Activated B cell treated with CpG ODN at 0.5 μM for 24 hours (primary cell): ENCODE measurements at regions not wholly inside any gene's neighbourhood (a gene's known extent, or its start where the extent isn't known, plus 50 kb on each side); places are given as distances from the start of the nearest gene placed in this dataset.
A peak's percentile ranks its signal among the peaks of the same experiment; 100 is the strongest.
"Not testable (repeated sequence)": the region's sequence is repeated elsewhere in the genome, so short reads cannot be mapped to it uniquely, and the experiment has no call there.

Experiments used
- ATAC-seq: fragments of 200-7000 bp; cut with Tn5 transposase; one replicate; pipeline ENCODE4 v1.10.0; 2021; ENCODE audit warnings: low read depth, mild to moderate bottlenecking, moderate library complexity
- CTCF ChIA-PET: fragments of 350-600 bp; sonication (Branson Sonifier 250); formaldehyde crosslinking; loops from one replicate; lab custom pipeline; 2021; ENCODE audit warnings: antibody characterized with exemption; lab: Charles Lee
- POLR2A ChIA-PET: fragments of 350-600 bp; sonication (Branson Sonifier 250); formaldehyde crosslinking; loops from one replicate; lab custom pipeline; 2021; ENCODE audit warnings: antibody characterized with exemption; lab: Charles Lee
- DNase-seq: peaks from one replicate; pipeline ENCODE4 v3.0.0; 2022
- H3K27ac Mint-ChIP-seq: one replicate; pipeline ENCODE4 v1.8.0; 2020; ENCODE audit warnings: mixed read lengths
- H3K27me3 Mint-ChIP-seq: one replicate; pipeline ENCODE4 v1.8.0; 2021; ENCODE audit warnings: mixed read lengths
- H3K36me3 Mint-ChIP-seq: one replicate; pipeline ENCODE4 v1.8.0; 2021; ENCODE audit warnings: low read depth, mixed read lengths
- H3K4me1 Mint-ChIP-seq: one replicate; pipeline ENCODE4 v1.8.0; 2021; ENCODE audit warnings: mixed read lengths
- H3K4me3 Mint-ChIP-seq: one replicate; pipeline ENCODE4 v1.8.0; 2020; ENCODE audit warnings: mild to moderate bottlenecking, mixed read lengths
- H3K9me3 Mint-ChIP-seq: one replicate; pipeline ENCODE4 v1.8.0; 2020; ENCODE audit warnings: mixed read lengths
- intact Hi-C: fragments of 100-400 bp; cut with micrococcal nuclease; formaldehyde crosslinking; loops from one replicate; pipeline ENCODE4 v1.15.1; 2024

GRCh38 chr18:104264-104663, 54.1 kb upstream of the USP14 start:
- intact Hi-C loops, H3K27me3 Mint-ChIP-seq, H3K36me3 Mint-ChIP-seq, CTCF ChIA-PET, H3K4me3 Mint-ChIP-seq, ATAC-seq, H3K4me1 Mint-ChIP-seq, DNase-seq, POLR2A ChIA-PET, H3K27ac Mint-ChIP-seq: not testable (repeated sequence)
- peaks cover 12% of the 10 kb centered on the region for H3K9me3 Mint-ChIP-seq

- peaks cover 17% of the 10 kb centered on the region for H3K9me3 Mint-ChIP-seq
- H3K4me1 Mint-ChIP-seq, ATAC-seq, intact Hi-C loops, H3K27ac Mint-ChIP-seq, CTCF ChIA-PET, H3K4me3 Mint-ChIP-seq, POLR2A ChIA-PET, DNase-seq, H3K27me3 Mint-ChIP-seq, H3K36me3 Mint-ChIP-seq: not testable (repeated sequence)
These were observed 53.0 kb upstream of the USP14 start for GRCh38 chr18:105161-106053.

- not testable (repeated sequence) for H3K4me3 Mint-ChIP-seq, DNase-seq
These were observed 52.1 kb upstream of the USP14 start for GRCh38 chr18:106054-106851.

GRCh38 chr18:106868-107384, 51.4 kb upstream of the USP14 start:
- H3K27ac Mint-ChIP-seq, CTCF ChIA-PET, intact Hi-C loops, H3K36me3 Mint-ChIP-seq, H3K27me3 Mint-ChIP-seq, H3K4me3 Mint-ChIP-seq, H3K4me1 Mint-ChIP-seq, POLR2A ChIA-PET, ATAC-seq, DNase-seq: not testable (repeated sequence)
- H3K9me3 Mint-ChIP-seq = peaks cover 17% of the 10 kb centered on the region

More at GRCh38 chr18:106054-106851, 52.1 kb upstream of the USP14 start:
- CTCF ChIA-PET, H3K27ac Mint-ChIP-seq, intact Hi-C loops, H3K36me3 Mint-ChIP-seq, POLR2A ChIA-PET, H3K4me1 Mint-ChIP-seq, H3K27me3 Mint-ChIP-seq, ATAC-seq: not testable (repeated sequence)
- H3K9me3 Mint-ChIP-seq = peaks cover 17% of the 10 kb centered on the region

DNA sequence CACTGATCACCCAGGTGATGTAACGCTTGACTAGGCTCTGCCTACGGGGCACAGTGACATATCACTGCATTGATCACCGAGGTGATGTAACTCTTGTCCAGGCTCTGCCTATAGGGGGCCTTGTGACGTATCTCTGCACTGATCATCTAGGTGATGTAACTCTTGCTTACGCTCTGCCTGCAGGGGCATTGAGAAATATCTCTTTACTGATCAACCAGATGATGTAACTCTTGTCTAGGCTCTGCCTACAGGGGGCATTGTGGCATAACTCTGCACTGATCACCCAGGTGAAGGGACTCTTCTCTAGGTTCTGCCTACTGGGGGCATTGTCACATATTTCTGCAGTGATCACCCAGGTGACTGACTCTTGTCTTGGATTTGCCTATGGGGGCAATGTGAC, 50.9 kb upstream of the USP14 start:
- POLR2A ChIA-PET, H3K4me1 Mint-ChIP-seq: not testable (repeated sequence)

DNA sequence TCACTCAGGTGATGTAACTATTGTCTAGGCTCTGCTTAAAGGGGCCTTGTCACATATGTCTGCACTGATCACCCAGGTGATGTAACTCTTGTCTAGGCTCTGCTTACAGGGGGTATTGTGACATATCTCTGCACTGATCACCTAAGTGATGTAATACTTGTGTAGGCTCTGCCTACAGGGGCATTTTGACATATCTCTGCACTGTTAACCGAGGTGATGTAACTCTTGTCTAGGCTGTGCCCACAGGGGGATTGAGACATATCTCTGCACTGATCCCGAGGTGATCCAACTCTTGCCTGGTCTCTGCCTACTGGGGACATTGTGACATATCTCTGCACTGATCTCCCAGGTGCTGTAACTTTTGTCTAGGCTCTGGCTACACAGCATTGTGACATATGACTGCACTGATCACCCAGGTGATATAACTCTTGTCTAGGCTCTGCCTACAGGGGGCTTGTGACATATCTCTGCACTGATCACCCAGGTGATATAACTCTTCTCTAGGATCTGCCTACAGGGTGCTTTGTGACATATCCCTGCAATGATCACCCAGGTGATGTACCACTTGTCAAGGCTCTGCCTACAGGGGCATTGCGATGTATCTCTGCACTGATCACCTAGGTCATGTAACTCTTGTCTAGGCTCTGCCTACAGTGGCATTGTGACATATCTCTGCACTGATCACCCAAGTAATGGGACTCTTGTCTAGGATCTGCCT, 50.3 kb upstream of the USP14 start:
- intact Hi-C loops, H3K36me3 Mint-ChIP-seq, H3K27ac Mint-ChIP-seq, H3K4me3 Mint-ChIP-seq, H3K27me3 Mint-ChIP-seq, CTCF ChIA-PET, H3K4me1 Mint-ChIP-seq, POLR2A ChIA-PET: not testable (repeated sequence)
- H3K9me3 Mint-ChIP-seq = peaks cover 17% of the 10 kb centered on the region
- peak; percentile 16 for ATAC-seq
- peak; percentile 39 for DNase-seq

More for the DNA sequence above, 50.9 kb upstream of the USP14 start:
- H3K4me3 Mint-ChIP-seq, DNase-seq, H3K36me3 Mint-ChIP-seq, H3K27me3 Mint-ChIP-seq, CTCF ChIA-PET, H3K27ac Mint-ChIP-seq, intact Hi-C loops, ATAC-seq: not testable (repeated sequence)
- peaks cover 17% of the 10 kb centered on the region for H3K9me3 Mint-ChIP-seq
